Esophagus squamous epithelium (tissue), 5 donors: ENCODE measurements at regions not wholly inside any gene's neighbourhood (a gene's known extent, or its start where the extent isn't known, plus 50 kb on each side); places are given as distances from the start of the nearest gene placed in this dataset.
A peak's percentile ranks its signal among the peaks of the same experiment; 100 is the strongest.

Source experiments
- DNase-seq: peaks from one replicate; lab custom pipeline; 2025; lab: John Stamatoyannopoulos, UW
- H3K27ac ChIP-seq, 4 donors: fragments of 200-600 bp; sonication (generic); one replicate each; pipeline ENCODE4 v1.5.1; 2016 to 2019; ENCODE audit warnings: mild to moderate bottlenecking in 1 of 4
- H3K27me3 ChIP-seq, 4 donors: fragments of 200-600 bp; sonication (generic); 1 replicate in 3 of 4; 2 replicates in 1 of 4; pipeline versions ENCODE4 v1.5.1 to v1.6.0; 2017 to 2021; ENCODE audit warnings: antibody characterized with exemption in 1 of 4
- H3K36me3 ChIP-seq, 3 donors: fragments of 200-600 bp; sonication (generic); one replicate each; pipeline ENCODE4 v1.5.1; 2016 to 2019
- H3K4me1 ChIP-seq, 3 donors: fragments of 200-600 bp; sonication (generic); one replicate each; pipeline ENCODE4 v1.5.1; 2017 to 2019
- H3K4me3 ChIP-seq, 4 donors: fragments of 200-600 bp; sonication (generic); 1 replicate in 3 of 4; 2 replicates in 1 of 4; pipeline ENCODE4 v1.5.1; 2016 to 2019; ENCODE audit warnings: mild to moderate bottlenecking in 2 of 4, moderate library complexity in 1 of 4
- H3K9me3 ChIP-seq, 3 donors: fragments of 200-600 bp; sonication (generic); one replicate each; pipeline ENCODE4 v1.5.1; 2016 to 2019
- POLR2A ChIP-seq, 4 donors: fragments of 450-650 bp; IDR thresholded peaks; one replicate each; pipeline ENCODE4 v1.6.1; 2017; ENCODE audit warnings: antibody characterized with exemption in 4 of 4, mild to moderate bottlenecking in 4 of 4, moderate library complexity in 3 of 4
- WGBS, 2 donors: methylation state at CpG; one replicate each; pipeline ENCODE4 v1.1.5; 2018; 5-methylcytosine and 5-hydroxymethylcytosine counted together
- intact Hi-C: fragments of 100-400 bp; cut with DNase I; formaldehyde crosslinking; loops from one replicate; pipeline ENCODE4 v1.15.0; 2022
- TF ChIP-seq, protein P1 (sequence below), 6 experiments: fragments of 450-650 bp in 4 of 6; fragments of 200-600 bp in 2 of 6; sonication (generic) in 2 of 6; IDR thresholded peaks; one replicate each; pipeline ENCODE4 v1.5.1; 2016 to 2019; ENCODE audit warnings: antibody characterized with exemption in 6 of 6, mild to moderate bottlenecking in 4 of 6, moderate library complexity in 4 of 6
- donor health status: DM: yes; HTN: yes; CAD: no.

DNA sequence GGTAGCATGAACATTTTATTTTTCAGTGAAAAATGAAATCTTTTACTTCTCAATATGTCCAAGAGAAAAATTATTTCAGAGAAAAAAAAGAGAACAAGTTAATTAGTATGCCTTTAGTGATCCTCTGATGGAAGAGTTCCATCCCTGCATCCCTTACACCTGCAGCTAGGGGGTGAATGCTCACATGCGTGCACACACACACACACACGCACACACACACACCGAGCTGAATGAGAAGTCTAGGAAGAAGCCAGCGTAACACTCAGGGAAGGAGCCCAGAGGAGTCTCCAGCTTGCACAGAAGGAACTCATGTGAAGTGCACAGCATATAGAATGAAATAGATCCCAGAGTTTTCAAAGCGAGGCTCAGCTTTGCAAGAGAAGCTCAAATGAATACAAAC, 510.5 kb downstream of the IRS2 start:
- H3K27me3 ChIP-seq = no peaks in the 10 kb centered on the region
- no peak overlapping the region for H3K27ac ChIP-seq
- intact Hi-C loops = loop anchor here (10.0 kb wide), 1 partner anchor 131 kb away; no protein-coding TSS in a partner anchor
- no peak for TF ChIP-seq POLR2A (IDR thresholded peaks at IDR 0.05)
- TF ChIP-seq, protein P1, sequence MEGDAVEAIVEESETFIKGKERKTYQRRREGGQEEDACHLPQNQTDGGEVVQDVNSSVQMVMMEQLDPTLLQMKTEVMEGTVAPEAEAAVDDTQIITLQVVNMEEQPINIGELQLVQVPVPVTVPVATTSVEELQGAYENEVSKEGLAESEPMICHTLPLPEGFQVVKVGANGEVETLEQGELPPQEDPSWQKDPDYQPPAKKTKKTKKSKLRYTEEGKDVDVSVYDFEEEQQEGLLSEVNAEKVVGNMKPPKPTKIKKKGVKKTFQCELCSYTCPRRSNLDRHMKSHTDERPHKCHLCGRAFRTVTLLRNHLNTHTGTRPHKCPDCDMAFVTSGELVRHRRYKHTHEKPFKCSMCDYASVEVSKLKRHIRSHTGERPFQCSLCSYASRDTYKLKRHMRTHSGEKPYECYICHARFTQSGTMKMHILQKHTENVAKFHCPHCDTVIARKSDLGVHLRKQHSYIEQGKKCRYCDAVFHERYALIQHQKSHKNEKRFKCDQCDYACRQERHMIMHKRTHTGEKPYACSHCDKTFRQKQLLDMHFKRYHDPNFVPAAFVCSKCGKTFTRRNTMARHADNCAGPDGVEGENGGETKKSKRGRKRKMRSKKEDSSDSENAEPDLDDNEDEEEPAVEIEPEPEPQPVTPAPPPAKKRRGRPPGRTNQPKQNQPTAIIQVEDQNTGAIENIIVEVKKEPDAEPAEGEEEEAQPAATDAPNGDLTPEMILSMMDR (IDR thresholded peaks at IDR 0.05) = peak in 2 of 6 experiments; percentile 19 to 46
- H3K9me3 ChIP-seq = no peaks in the 10 kb centered on the region
- no peak for DNase-seq
- peaks cover 0 to 30% (median 0%) of the 10 kb centered on the region in 3 donors for H3K4me1 ChIP-seq
- no peaks in the 10 kb centered on the region for H3K36me3 ChIP-seq
- H3K4me3 ChIP-seq = no peak overlapping the region
- 67 to 69% methylated on average over 5 of the region's 5 CpGs for WGBS, 2 donors

DNA sequence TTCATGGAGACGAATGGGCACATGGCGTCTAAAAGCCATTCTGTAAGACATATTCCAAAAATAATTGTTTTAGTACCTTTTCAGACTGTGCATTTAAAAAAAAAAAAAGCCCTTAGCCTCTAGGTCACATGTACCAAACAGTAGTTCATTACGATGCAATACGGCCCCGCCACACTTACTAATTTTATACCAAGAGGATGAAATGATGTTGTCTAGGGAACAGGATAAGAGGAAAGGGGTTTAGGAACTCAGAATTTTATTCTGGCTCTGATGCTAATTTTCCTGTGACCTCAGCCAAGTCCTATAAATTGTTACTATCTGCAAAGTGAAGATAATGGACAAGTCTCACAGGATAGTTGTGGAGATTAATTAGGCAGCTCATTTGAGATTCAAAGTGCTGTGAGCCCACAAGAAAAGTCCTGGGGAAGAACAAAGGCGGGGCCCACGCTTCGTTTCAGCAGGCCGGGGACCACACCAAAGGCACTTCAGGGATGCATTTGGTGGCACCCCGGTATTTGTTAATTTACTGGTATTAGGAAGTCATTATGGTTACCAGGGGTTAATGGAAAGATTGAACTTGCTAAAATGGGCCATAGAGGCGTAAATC, 511.1 kb downstream of the IRS2 start:
- Histone ChIP-seq H3K4me3 (no peak overlapping the region), H3K27ac (peak overlapping the region in 2 of 4 donors; percentile 3 to 42), H3K9me3 (no peaks in the 10 kb centered on the region), H3K4me1 (peaks cover 0 to 30% (median 0%) of the 10 kb centered on the region in 3 donors), H3K36me3 (no peaks in the 10 kb centered on the region), H3K27me3 (no peaks in the 10 kb centered on the region)
- intact Hi-C loops = loop anchor here (10.0 kb wide), 1 partner anchor 130 kb away; no protein-coding TSS in a partner anchor
- 86 to 88% methylated on average over 11 of the region's 11 CpGs for WGBS, 2 donors
- no peak for TF ChIP-seq POLR2A (IDR thresholded peaks at IDR 0.05)
- TF ChIP-seq, protein P1 (IDR thresholded peaks at IDR 0.05) = no peak
- DNase-seq = no peak

DNA sequence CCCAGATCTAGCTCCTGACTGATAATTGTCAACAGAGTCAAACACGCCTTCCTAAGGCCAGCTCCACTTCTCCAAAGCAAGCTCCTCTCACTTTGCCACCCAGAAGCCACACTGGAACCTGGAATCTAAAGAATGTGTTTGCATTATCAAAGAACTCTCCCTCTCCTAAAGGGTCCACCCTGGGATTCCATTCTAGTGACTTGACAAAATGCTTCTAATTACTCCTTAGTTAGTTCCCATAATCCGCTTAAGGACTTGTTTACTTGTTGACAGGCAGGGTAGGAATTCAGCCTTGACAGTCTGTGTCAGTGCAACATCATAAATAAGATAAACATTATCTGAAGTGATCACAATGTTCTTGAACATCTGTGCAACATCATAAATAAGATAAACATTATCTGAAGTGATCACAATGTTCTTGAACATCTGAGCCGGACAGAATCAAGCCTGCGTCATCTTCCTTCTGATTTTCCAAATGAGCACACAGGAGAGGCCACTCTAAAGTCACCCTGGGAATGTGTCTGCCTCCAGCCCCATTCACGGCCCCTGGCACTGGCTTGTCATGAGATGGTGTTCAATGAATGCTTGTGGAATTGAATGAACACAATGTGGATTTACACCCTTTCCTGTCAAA, 512.1 kb downstream of the IRS2 start:
- H3K27me3 ChIP-seq = no peaks in the 10 kb centered on the region
- H3K4me1 ChIP-seq = peaks cover 0 to 30% (median 0%) of the 10 kb centered on the region in 3 donors
- 64 to 79% methylated on average over 5 of the region's 5 CpGs for WGBS, 2 donors
- H3K36me3 ChIP-seq = no peaks in the 10 kb centered on the region
- TF ChIP-seq, protein P1 (IDR thresholded peaks at IDR 0.05) = no peak
- TF ChIP-seq POLR2A (IDR thresholded peaks at IDR 0.05) = no peak
- no peak overlapping the region for H3K4me3 ChIP-seq
- H3K9me3 ChIP-seq = no peaks in the 10 kb centered on the region
- intact Hi-C loops = loop anchor here (10.0 kb wide), 1 partner anchor 130 kb away; no protein-coding TSS in a partner anchor
- H3K27ac ChIP-seq = peak overlapping the region in 3 of 4 donors; percentile 3 to 79 (median 51)
- no peak for DNase-seq

DNA sequence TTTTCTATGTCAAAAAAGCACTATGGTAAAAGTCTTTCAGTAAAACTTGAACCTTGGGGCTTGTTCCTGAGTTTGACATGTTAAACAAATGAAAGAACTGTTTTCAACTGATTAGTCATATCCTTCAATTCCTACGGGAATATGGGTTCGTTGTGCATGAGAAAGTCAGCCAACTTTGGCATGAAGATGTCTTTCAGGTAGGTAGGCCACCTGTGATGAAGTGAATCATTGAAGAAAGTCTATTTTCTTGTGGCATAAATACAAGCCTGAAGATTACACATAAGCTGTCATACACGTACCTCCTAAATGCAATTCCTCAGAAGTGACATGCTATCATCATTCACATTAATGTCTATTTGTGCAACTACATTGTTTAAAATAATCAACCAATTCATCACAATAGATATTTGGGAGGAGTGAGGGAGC, 513.0 kb downstream of the IRS2 start:
- H3K9me3 ChIP-seq = no peaks in the 10 kb centered on the region
- H3K27me3 ChIP-seq = no peaks in the 10 kb centered on the region
- peaks cover 0 to 30% (median 0%) of the 10 kb centered on the region in 3 donors for H3K4me1 ChIP-seq
- no peak for DNase-seq
- WGBS, 2 donors = 25 to 30% methylated on average over 3 of the region's 3 CpGs
- no peaks in the 10 kb centered on the region for H3K36me3 ChIP-seq
- intact Hi-C loops = loop anchor here (10.0 kb wide), 1 partner anchor 129 kb away; no protein-coding TSS in a partner anchor
- TF ChIP-seq, protein P1 (IDR thresholded peaks at IDR 0.05) = no peak
- no peak for TF ChIP-seq POLR2A (IDR thresholded peaks at IDR 0.05)
- no peak overlapping the region for H3K4me3 ChIP-seq
- peak overlapping the region in 3 of 4 donors; percentile 5 to 79 (median 73) for H3K27ac ChIP-seq
